GM18511 (cell line): ENCODE measurements at regions not wholly inside any gene's neighbourhood (a gene's known extent, or its start where the extent isn't known, plus 50 kb on each side); places are given as distances from the start of the nearest gene placed in this dataset.

Experiments
- ATAC-seq: cut with Tn5 transposase; IDR thresholded peaks from one replicate; pipeline ENCODE4 v1.9.1; 2021; ENCODE audit warnings: mild to moderate bottlenecking, moderate library complexity; ENCODE audit not compliant: unreplicated experiment

DNA sequence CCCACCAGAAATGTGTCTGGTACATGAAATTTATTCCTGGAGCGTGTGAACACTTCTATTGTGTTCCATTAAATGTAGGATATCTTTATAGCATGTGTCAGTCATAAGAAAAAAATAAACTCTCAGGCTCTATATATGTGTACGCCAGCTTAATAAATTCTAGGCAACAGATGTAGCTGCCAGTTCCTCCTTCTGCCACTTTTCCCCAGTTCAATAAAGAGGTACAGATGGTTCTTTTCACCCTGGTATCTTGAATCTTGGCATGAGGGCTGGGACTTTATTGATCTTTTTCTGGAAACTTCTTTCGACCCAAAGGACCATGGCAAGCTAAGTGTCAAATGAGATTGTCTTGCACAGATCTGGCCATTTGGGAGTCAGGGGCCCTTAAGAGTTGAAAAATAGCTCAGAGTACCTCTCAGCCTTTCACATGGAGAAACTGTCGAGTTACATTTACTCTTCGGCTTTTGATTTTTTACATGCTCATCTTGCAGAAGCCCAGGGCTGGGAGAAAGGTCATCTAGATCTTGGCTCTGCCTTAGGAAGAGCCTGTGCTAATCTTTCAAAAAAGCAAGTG is 240.9 kb downstream of the DOK5 start:
- ATAC-seq = no peak

DNA sequence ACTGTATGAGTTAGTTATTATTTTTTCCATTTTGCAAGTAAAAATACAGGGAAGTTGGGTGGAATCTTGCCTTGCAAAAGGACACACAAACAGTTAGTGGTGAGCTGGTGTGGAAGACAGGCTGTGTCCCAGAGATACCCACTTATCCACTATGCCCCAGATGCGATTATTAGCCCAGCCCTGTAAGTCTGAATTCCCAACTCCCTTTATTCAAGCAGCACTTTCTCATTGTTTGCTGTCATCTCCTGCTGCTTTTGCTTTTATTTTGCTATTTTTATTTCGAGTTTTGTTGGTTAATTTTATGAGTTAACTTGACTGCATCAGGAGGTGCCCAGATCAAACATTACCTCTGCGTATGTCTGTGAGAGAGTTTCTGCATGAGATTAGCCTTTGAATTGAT is 239.4 kb downstream of the DOK5 start:
- ATAC-seq = no peak

DNA sequence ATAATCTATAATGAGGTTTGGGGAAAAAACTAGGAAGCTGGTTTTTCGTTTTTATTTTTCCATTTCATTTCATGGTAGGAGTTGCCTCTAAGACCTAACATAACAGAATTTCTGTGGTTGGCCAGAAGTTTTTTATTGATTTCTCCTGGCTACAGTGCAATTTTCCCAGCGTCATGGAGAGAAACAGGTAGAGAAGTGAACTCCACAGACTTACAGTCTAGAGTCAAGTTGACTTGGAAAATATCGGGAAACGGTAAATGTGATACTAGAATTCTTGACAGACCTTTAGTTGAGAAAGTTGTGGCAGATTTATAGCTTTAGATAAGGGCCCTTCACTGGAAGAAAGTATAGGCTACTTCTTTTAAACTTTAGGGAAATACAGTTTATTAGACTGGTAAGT is 238.3 kb downstream of the DOK5 start:
- ATAC-seq = no peak

DNA sequence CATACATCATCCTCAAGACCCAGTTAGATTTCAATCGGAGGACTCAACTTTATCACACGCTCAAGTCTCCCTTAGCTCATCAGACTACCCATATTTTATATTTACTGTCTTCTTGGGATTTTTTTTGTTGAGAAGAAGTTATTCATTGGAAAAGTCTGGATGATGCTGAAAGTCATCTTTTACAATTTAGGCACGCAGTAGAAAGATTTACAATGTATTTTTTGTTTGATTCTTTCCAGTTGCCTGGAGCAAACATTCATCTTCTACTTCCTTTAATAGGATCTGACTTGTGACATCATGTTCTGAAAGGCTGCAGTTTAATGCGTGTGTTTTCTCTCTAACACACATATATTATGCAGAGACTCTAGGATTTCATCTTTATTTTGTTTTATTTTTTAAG is 235.7 kb downstream of the DOK5 start:
- no peak for ATAC-seq

DNA sequence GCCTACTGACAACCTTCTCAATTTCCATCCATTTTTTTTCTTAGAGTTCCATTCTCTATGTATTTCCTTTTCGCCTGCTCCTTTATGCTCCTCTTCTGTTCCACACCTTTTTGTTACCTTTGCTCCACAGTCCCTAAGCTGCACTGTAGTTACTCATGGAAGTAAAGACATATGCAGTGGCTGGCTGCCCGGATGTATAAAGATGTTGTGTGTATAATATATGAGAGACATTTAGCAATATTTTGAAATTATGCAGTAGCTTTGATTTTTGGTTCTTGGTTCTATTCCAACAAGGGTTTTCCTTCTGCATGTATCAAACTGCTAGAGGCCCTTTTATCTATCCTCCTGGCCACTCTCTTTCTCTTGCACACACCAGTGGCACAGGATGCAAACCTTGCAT is 234.9 kb downstream of the DOK5 start:
- no peak for ATAC-seq

DNA sequence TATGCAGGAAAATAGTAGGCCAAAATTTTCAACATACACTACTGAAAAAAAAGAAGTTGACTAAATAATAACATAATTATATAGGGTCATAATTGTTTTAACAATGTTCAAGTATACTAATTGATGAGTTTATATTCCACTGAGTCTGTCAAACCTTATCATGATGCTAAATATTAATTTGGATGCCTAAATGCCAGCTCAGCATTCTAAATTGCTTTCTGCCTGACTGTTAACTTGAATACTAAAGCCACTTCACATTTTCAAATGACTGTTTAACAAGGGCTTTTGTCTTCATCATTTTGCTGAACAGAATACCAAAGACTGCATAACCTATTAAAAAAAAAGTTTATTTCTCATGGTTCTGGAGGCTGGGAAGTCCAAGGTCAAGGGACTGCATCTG is 232.8 kb downstream of the DOK5 start:
- no peak for ATAC-seq

DNA sequence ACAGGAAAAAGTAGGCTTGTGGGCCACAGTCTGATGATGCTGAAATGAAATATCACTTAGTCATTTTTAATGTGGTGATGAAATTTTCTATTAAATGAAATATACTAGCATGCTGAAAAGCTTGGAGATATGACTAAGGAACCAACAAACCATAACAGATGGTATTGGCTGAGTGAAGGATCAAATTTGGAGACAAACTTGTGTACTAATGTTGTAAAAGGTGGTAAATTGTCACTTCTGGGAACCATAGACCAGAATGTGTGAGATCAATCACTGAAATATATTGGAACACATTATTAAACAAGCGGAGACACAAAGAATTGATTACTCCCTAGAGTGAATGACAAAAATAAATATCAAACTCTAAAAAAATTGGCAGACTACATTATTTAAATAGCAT is 232.4 kb downstream of the DOK5 start:
- ATAC-seq = no peak

DNA sequence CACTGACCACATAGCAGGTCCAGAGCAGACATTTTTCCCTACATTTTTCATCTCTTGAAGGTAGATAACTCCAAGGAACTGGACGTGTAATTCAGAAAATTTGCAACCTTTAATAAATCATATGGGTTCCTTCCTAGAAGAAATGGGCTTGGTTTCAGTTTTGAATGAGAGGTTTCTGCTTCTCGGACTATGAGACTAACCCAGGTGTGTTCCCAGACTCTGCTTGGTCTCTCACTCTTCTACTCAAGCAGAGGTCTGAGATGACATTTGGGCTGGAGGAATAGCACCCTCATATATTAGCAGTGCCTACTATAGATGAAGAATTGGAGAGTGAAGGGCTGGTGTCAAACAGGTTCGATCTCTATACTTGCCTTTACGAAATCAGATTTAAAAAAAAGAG is 231.2 kb downstream of the DOK5 start:
- no peak for ATAC-seq

DNA sequence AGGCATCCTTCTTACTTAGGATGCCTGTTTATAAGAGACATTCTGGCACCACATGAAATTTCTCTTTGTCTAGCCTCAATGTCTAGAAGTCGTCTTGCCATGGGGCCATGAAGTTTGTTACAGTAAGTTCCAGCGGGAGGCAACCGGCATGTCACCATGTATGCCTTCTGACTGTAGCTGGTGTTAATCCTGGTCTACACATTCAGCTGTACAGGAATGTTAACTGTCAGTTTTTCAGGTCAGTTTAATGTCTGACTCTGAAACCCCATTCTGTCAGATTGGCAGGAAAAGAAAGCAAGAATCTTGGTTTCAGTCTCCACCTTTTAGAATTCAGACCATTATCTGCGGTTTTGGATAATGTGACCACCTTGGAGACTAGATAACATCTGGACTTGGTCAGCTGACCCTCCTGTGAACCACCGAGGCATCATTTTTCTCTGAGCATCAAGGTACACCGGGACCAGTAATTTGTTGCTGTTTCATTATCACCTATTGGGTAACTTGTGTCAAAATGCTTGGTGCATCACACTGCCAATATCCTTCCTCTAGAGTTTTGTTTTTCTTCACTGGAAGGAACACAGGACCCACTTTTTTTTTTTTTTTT is 228.7 kb downstream of the DOK5 start:
- no peak for ATAC-seq
